Esophagus muscularis mucosa (tissue), 4 donors: ENCODE measurements at regions not wholly inside any gene's neighbourhood (a gene's known extent, or its start where the extent isn't known, plus 50 kb on each side); places are given as distances from the start of the nearest gene placed in this dataset.

ENCODE experiments used
- DNase-seq: peaks from one replicate; pipeline ENCODE4 v3.0.0-alpha.2; 2017; ENCODE audit errors: extremely low spot score
- H3K27ac ChIP-seq, 4 donors: fragments of 200-600 bp; sonication (generic); replicated peaks in 1 of 4; 1 replicate in 3 of 4; 2 replicates in 1 of 4; pipeline ENCODE4 v1.5.1; 2016 to 2019; ENCODE audit warnings: mild to moderate bottlenecking in 1 of 4
- H3K27me3 ChIP-seq, 4 donors: fragments of 200-600 bp; sonication (generic); one replicate each; pipeline versions ENCODE4 v1.5.1 to v1.6.0; 2016 to 2019
- H3K36me3 ChIP-seq, 4 donors: fragments of 200-600 bp; sonication (generic); one replicate each; pipeline ENCODE4 v1.5.1; 2016 to 2019
- H3K4me1 ChIP-seq, 4 donors: fragments of 200-600 bp; sonication (generic); one replicate each; pipeline ENCODE4 v1.5.1; 2016 to 2019
- H3K4me3 ChIP-seq, 4 donors: fragments of 200-600 bp; sonication (generic); 1 replicate in 2 of 4; 2 replicates in 2 of 4; pipeline ENCODE4 v1.5.1; 2016 to 2019; ENCODE audit warnings: mild to moderate bottlenecking in 4 of 4, moderate library complexity in 1 of 4
- H3K9me3 ChIP-seq, 4 donors: fragments of 200-600 bp; sonication (generic); 1 replicate in 3 of 4; 2 replicates in 1 of 4; pipeline ENCODE4 v1.5.1; 2016 to 2019
- EP300 ChIP-seq: sonication (generic); formaldehyde crosslinking; IDR thresholded peaks from one replicate; pipeline ENCODE4 v1.6.1; 2017; ENCODE audit warnings: antibody characterized with exemption
- POLR2A ChIP-seq: fragments of 450-650 bp; IDR thresholded peaks from one replicate; pipeline ENCODE4 v1.6.1; 2017; ENCODE audit warnings: antibody characterized with exemption, moderate library complexity, mild to moderate bottlenecking, low read depth
- POLR2AphosphoS5 ChIP-seq, 2 donors: sonication (generic); formaldehyde crosslinking; IDR thresholded peaks; one replicate each; pipeline ENCODE4 v1.6.1; 2017; ENCODE audit warnings: antibody characterized with exemption in 2 of 2
- WGBS: methylation state at CpG from one replicate; pipeline ENCODE4 v1.1.5; 2018; 5-methylcytosine and 5-hydroxymethylcytosine counted together
- intact Hi-C: fragments of 100-400 bp; cut with DNase I; formaldehyde crosslinking; loops from one replicate; pipeline ENCODE4 v1.15.1; 2023
- TF ChIP-seq, protein P1 (sequence below), 3 experiments: fragments of 200-600 bp in 2 of 3; fragments of 450-650 bp in 1 of 3; sonication (generic) in 2 of 3; IDR thresholded peaks; one replicate each; pipeline ENCODE4 v1.5.1; 2017 to 2019; ENCODE audit warnings: antibody characterized with exemption in 3 of 3, mild to moderate bottlenecking in 2 of 3, moderate library complexity in 1 of 3

DNA sequence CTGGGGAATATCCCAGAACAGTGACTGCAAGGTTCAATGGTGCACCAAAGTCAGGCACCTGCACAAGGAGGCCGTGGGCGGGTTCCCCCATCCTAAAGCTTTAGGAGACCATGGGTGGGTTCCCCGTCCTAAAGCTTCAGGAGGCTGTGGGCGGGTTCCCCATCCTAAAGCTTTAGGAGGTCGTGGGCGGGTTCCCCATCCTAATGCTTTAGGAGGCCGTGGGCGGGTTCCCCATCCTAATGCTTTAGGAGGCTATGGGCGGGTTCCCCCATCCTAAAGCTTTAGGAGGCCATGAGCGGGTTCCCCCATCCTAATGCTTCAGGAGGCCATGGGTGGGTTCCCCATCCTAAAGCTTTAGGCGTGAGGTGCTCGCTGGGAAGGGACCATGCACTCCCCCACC is 313.3 kb downstream of the FOXL1 start:
- no peak for DNase-seq
- Histone ChIP-seq H3K27me3 (peaks cover 0 to 73% (median 0%) of the 10 kb centered on the region in 4 donors), H3K4me3 (no peak overlapping the region), H3K36me3 (no peaks in the 10 kb centered on the region), H3K4me1 (no peaks in the 10 kb centered on the region), H3K9me3 (no peaks in the 10 kb centered on the region), H3K27ac (no peak overlapping the region)
- 87% methylated on average over 12 of the region's 12 CpGs for WGBS
- TF ChIP-seq POLR2AphosphoS5 (IDR thresholded peaks at IDR 0.05), result no peak
- TF ChIP-seq, protein P1, sequence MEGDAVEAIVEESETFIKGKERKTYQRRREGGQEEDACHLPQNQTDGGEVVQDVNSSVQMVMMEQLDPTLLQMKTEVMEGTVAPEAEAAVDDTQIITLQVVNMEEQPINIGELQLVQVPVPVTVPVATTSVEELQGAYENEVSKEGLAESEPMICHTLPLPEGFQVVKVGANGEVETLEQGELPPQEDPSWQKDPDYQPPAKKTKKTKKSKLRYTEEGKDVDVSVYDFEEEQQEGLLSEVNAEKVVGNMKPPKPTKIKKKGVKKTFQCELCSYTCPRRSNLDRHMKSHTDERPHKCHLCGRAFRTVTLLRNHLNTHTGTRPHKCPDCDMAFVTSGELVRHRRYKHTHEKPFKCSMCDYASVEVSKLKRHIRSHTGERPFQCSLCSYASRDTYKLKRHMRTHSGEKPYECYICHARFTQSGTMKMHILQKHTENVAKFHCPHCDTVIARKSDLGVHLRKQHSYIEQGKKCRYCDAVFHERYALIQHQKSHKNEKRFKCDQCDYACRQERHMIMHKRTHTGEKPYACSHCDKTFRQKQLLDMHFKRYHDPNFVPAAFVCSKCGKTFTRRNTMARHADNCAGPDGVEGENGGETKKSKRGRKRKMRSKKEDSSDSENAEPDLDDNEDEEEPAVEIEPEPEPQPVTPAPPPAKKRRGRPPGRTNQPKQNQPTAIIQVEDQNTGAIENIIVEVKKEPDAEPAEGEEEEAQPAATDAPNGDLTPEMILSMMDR (IDR thresholded peaks at IDR 0.05), result no peak
- no peak for TF ChIP-seq EP300
- TF ChIP-seq POLR2A, result no peak
- intact Hi-C loops, result no loop called here

GRCh38 chr16:86892509-86892908 is 314.2 kb downstream of the FOXL1 start:
- no peak overlapping the region for H3K27ac ChIP-seq
- H3K9me3 ChIP-seq, result no peaks in the 10 kb centered on the region
- no peaks in the 10 kb centered on the region for H3K4me1 ChIP-seq
- no peak for DNase-seq
- TF ChIP-seq EP300, result no peak
- TF ChIP-seq POLR2AphosphoS5 (IDR thresholded peaks at IDR 0.05), result no peak
- TF ChIP-seq, protein P1 (IDR thresholded peaks at IDR 0.05), result no peak
- no peak for TF ChIP-seq POLR2A
- peaks cover 0 to 67% (median 0%) of the 10 kb centered on the region in 4 donors for H3K27me3 ChIP-seq
- intact Hi-C loops, result no loop called here
- no peak overlapping the region for H3K4me3 ChIP-seq
- WGBS, result 39% methylated on average over 6 of the region's 6 CpGs
- H3K36me3 ChIP-seq, result no peaks in the 10 kb centered on the region

GRCh38 chr16:86893506-86893905 is 315.2 kb downstream of the FOXL1 start:
- intact Hi-C loops, result no loop called here
- Histone ChIP-seq H3K36me3 (no peaks in the 10 kb centered on the region), H3K9me3 (no peaks in the 10 kb centered on the region), H3K4me1 (no peaks in the 10 kb centered on the region), H3K27me3 (peaks cover 0 to 57% (median 0%) of the 10 kb centered on the region in 4 donors), H3K4me3 (no peak overlapping the region), H3K27ac (no peak overlapping the region)
- TF ChIP-seq, protein P1 (IDR thresholded peaks at IDR 0.05), result no peak
- TF ChIP-seq POLR2A, result no peak
- TF ChIP-seq EP300, result no peak
- no peak for TF ChIP-seq POLR2AphosphoS5 (IDR thresholded peaks at IDR 0.05)
- WGBS, result 80% methylated on average over 10 of the region's 10 CpGs
- no peak for DNase-seq

DNA sequence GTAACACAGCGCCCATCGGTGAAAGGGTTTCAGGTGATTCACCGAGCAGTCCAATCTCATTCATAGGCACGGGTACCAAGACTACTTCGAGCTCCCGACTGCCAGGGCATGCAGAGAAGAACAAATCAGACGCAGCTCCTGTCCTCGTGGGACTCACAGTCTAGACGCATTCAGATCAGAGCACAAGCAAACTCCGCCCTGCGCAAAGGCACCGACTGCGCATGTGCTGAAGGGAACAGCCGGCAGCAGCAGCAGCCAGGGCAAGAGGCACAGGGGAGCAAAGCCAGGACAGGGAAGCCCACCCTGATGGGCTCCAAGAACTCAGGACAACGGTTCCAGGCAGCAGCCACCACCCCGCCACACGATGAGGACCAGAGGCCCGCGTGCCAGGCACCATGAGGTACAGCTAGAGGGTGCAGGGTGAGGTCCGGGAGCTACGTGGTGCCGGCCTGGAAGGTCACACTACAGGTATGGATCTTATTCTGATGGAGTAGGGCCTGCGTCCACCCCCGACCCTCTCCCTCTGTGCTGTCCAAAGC is 315.7 kb downstream of the FOXL1 start:
- Histone ChIP-seq H3K36me3 (no peaks in the 10 kb centered on the region), H3K4me1 (no peaks in the 10 kb centered on the region), H3K27ac (no peak overlapping the region), H3K27me3 (peaks cover 0 to 57% (median 0%) of the 10 kb centered on the region in 4 donors), H3K4me3 (no peak overlapping the region), H3K9me3 (no peaks in the 10 kb centered on the region)
- no peak for DNase-seq
- WGBS, result 82% methylated on average over 18 of the region's 24 CpGs
- TF ChIP-seq POLR2A (no peak), EP300 (no peak), POLR2AphosphoS5 (IDR thresholded peaks at IDR 0.05) (no peak)
- TF ChIP-seq, protein P1 (IDR thresholded peaks at IDR 0.05), result no peak
- intact Hi-C loops, result no loop called here

DNA sequence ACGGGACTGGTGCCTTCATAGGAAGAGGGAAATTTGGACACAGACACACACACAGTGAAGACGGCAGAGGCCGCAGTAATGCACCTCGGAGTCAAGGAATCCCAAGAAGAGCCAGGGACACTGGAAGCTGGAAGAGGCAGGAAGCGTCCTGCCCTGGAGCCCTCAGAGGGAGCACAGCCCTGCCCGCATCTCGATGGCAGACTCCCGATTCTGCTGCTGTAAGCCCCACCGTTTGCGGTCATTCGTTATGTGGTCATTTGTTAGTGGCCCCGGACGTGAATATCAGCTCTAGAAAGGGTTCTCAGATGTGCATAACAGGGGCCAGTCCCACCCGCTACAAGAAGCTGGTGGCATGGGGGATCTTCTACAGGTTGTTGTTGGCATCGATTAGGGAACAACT is 316.6 kb downstream of the FOXL1 start:
- no peak for DNase-seq
- Histone ChIP-seq H3K9me3 (no peaks in the 10 kb centered on the region), H3K27ac (no peak overlapping the region), H3K27me3 (peaks cover 0 to 57% (median 0%) of the 10 kb centered on the region in 4 donors), H3K4me1 (no peaks in the 10 kb centered on the region), H3K36me3 (no peaks in the 10 kb centered on the region), H3K4me3 (no peak overlapping the region)
- intact Hi-C loops, result no loop called here
- WGBS, result 72% methylated on average over 15 of the region's 15 CpGs
- TF ChIP-seq EP300 (no peak), POLR2AphosphoS5 (IDR thresholded peaks at IDR 0.05) (no peak), POLR2A (no peak)
- TF ChIP-seq, protein P1 (IDR thresholded peaks at IDR 0.05), result no peak
